ENCODE measurements at regions not wholly inside any gene's neighbourhood (a gene's known extent, or its start where the extent isn't known, plus 50 kb on each side); places are given as distances from the start of the nearest gene placed in this dataset.

- Histone ChIP-seq H3K27ac (ENCODE audit: low read depth, low read length) (no peak overlapping the region), H3K4me3 (ENCODE audit: low read depth, low read length) (no peak overlapping the region), H3K27me3 (ENCODE audit: control insufficient read depth, insufficient read depth, low read length) (no peaks in the 10 kb centered on the region), H3K9ac (ENCODE audit: low read length) (no peak overlapping the region), H3K36me3 (ENCODE audit: control insufficient read depth, insufficient read depth, low read length) (no peaks in the 10 kb centered on the region), H3K9me3 (ENCODE audit: control insufficient read depth, insufficient read depth, low read depth, low read length) (peaks cover 17% of the 10 kb centered on the region), H3K4me1 (ENCODE audit: control insufficient read depth, insufficient read depth, low read length) (no peaks in the 10 kb centered on the region)
Measured at GRCh38 chr6:76631622-76632021, 559.2 kb upstream of the IMPG1 start.

- H3K9me3 ChIP-seq (ENCODE audit: control insufficient read depth, insufficient read depth, low read depth, low read length): no peaks in the 10 kb centered on the region
- H3K27ac ChIP-seq (ENCODE audit: low read depth, low read length): no peak overlapping the region
- H3K4me3 ChIP-seq (ENCODE audit: low read depth, low read length): no peak overlapping the region
- H3K36me3 ChIP-seq (ENCODE audit: control insufficient read depth, insufficient read depth, low read length): no peaks in the 10 kb centered on the region
- no peaks in the 10 kb centered on the region for H3K27me3 ChIP-seq (ENCODE audit: control insufficient read depth, insufficient read depth, low read length)
- H3K4me1 ChIP-seq (ENCODE audit: control insufficient read depth, insufficient read depth, low read length): peaks cover 12% of the 10 kb centered on the region
- no peak overlapping the region for H3K9ac ChIP-seq (ENCODE audit: low read length)
Measured at GRCh38 chr6:76615395-76615794, 542.9 kb upstream of the IMPG1 start.

- no peaks in the 10 kb centered on the region for H3K9me3 ChIP-seq (ENCODE audit: control insufficient read depth, insufficient read depth, low read depth, low read length)
- H3K27ac ChIP-seq (ENCODE audit: low read depth, low read length): no peak overlapping the region
- H3K36me3 ChIP-seq (ENCODE audit: control insufficient read depth, insufficient read depth, low read length): no peaks in the 10 kb centered on the region
- H3K4me3 ChIP-seq (ENCODE audit: low read depth, low read length): no peak overlapping the region
- no peaks in the 10 kb centered on the region for H3K27me3 ChIP-seq (ENCODE audit: control insufficient read depth, insufficient read depth, low read length)
- H3K4me1 ChIP-seq (ENCODE audit: control insufficient read depth, insufficient read depth, low read length): peaks cover 12% of the 10 kb centered on the region
- H3K9ac ChIP-seq (ENCODE audit: low read length): no peak overlapping the region
Measured at GRCh38 chr6:76612954-76613353, 540.5 kb upstream of the IMPG1 start.

- H3K9me3 ChIP-seq (ENCODE audit: control insufficient read depth, insufficient read depth, low read depth, low read length): peaks cover 5% of the 10 kb centered on the region; the same call in 1 of the 2 replicates
- no peaks in the 10 kb centered on the region for H3K36me3 ChIP-seq (ENCODE audit: control insufficient read depth, insufficient read depth, low read length)
- no peak overlapping the region for H3K9ac ChIP-seq (ENCODE audit: low read length)
- no peak overlapping the region for H3K27ac ChIP-seq (ENCODE audit: low read depth, low read length)
- no peak overlapping the region for H3K4me3 ChIP-seq (ENCODE audit: low read depth, low read length)
- peaks cover 9% of the 10 kb centered on the region; the same call in 1 of the 2 replicates for H3K4me1 ChIP-seq (ENCODE audit: control insufficient read depth, insufficient read depth, low read length)
- no peaks in the 10 kb centered on the region for H3K27me3 ChIP-seq (ENCODE audit: control insufficient read depth, insufficient read depth, low read length)
Measured at GRCh38 chr6:76609160-76609559, 536.7 kb upstream of the IMPG1 start.

- Histone ChIP-seq H3K9ac (ENCODE audit: low read length) (no peak overlapping the region), H3K27me3 (ENCODE audit: control insufficient read depth, insufficient read depth, low read length) (no peaks in the 10 kb centered on the region), H3K9me3 (ENCODE audit: control insufficient read depth, insufficient read depth, low read depth, low read length) (peaks cover 38% of the 10 kb centered on the region), H3K4me1 (ENCODE audit: control insufficient read depth, insufficient read depth, low read length) (no peaks in the 10 kb centered on the region), H3K27ac (ENCODE audit: low read depth, low read length) (no peak overlapping the region), H3K4me3 (ENCODE audit: low read depth, low read length) (no peak overlapping the region), H3K36me3 (ENCODE audit: control insufficient read depth, insufficient read depth, low read length) (peaks cover 8% of the 10 kb centered on the region)
Measured at GRCh38 chr6:76594109-76594508, 521.6 kb upstream of the IMPG1 start.

GRCh38 chr6:76593668-76594067 is 521.2 kb upstream of the IMPG1 start:
- Histone ChIP-seq H3K9ac (ENCODE audit: low read length) (no peak overlapping the region), H3K36me3 (ENCODE audit: control insufficient read depth, insufficient read depth, low read length) (peaks cover 8% of the 10 kb centered on the region), H3K9me3 (ENCODE audit: control insufficient read depth, insufficient read depth, low read depth, low read length) (peaks cover 34% of the 10 kb centered on the region), H3K27me3 (ENCODE audit: control insufficient read depth, insufficient read depth, low read length) (no peaks in the 10 kb centered on the region), H3K27ac (ENCODE audit: low read depth, low read length) (no peak overlapping the region), H3K4me1 (ENCODE audit: control insufficient read depth, insufficient read depth, low read length) (no peaks in the 10 kb centered on the region), H3K4me3 (ENCODE audit: low read depth, low read length) (no peak overlapping the region)

- no peak overlapping the region for H3K4me3 ChIP-seq (ENCODE audit: low read depth, low read length)
- no peak overlapping the region for H3K27ac ChIP-seq (ENCODE audit: low read depth, low read length)
- H3K9ac ChIP-seq (ENCODE audit: low read length): no peak overlapping the region
- H3K36me3 ChIP-seq (ENCODE audit: control insufficient read depth, insufficient read depth, low read length): peaks cover 8% of the 10 kb centered on the region
- H3K4me1 ChIP-seq (ENCODE audit: control insufficient read depth, insufficient read depth, low read length): no peaks in the 10 kb centered on the region
- peaks cover 34% of the 10 kb centered on the region for H3K9me3 ChIP-seq (ENCODE audit: control insufficient read depth, insufficient read depth, low read depth, low read length)
- H3K27me3 ChIP-seq (ENCODE audit: control insufficient read depth, insufficient read depth, low read length): no peaks in the 10 kb centered on the region
Measured at GRCh38 chr6:76592566-76592965, 520.1 kb upstream of the IMPG1 start.

GRCh38 chr6:76587271-76587670 is 514.8 kb upstream of the IMPG1 start:
- Histone ChIP-seq H3K36me3 (ENCODE audit: control insufficient read depth, insufficient read depth, low read length) (no peaks in the 10 kb centered on the region), H3K9ac (ENCODE audit: low read length) (no peak overlapping the region), H3K4me3 (ENCODE audit: low read depth, low read length) (no peak overlapping the region), H3K27ac (ENCODE audit: low read depth, low read length) (no peak overlapping the region), H3K4me1 (ENCODE audit: control insufficient read depth, insufficient read depth, low read length) (no peaks in the 10 kb centered on the region), H3K9me3 (ENCODE audit: control insufficient read depth, insufficient read depth, low read depth, low read length) (peaks cover 2% of the 10 kb centered on the region; the same call in 1 of the 2 replicates), H3K27me3 (ENCODE audit: control insufficient read depth, insufficient read depth, low read length) (no peaks in the 10 kb centered on the region)

GRCh38 chr6:76584121-76584520 is 511.7 kb upstream of the IMPG1 start:
- no peak overlapping the region for H3K9ac ChIP-seq (ENCODE audit: low read length)
- H3K4me3 ChIP-seq (ENCODE audit: low read depth, low read length): no peak overlapping the region
- no peaks in the 10 kb centered on the region for H3K27me3 ChIP-seq (ENCODE audit: control insufficient read depth, insufficient read depth, low read length)
- no peaks in the 10 kb centered on the region for H3K36me3 ChIP-seq (ENCODE audit: control insufficient read depth, insufficient read depth, low read length)
- no peak overlapping the region for H3K27ac ChIP-seq (ENCODE audit: low read depth, low read length)
- H3K9me3 ChIP-seq (ENCODE audit: control insufficient read depth, insufficient read depth, low read depth, low read length): no peaks in the 10 kb centered on the region; the same call in 1 of the 2 replicates
- H3K4me1 ChIP-seq (ENCODE audit: control insufficient read depth, insufficient read depth, low read length): no peaks in the 10 kb centered on the region

- H3K9me3 ChIP-seq (ENCODE audit: control insufficient read depth, insufficient read depth, low read depth, low read length): no peaks in the 10 kb centered on the region
- no peaks in the 10 kb centered on the region for H3K27me3 ChIP-seq (ENCODE audit: control insufficient read depth, insufficient read depth, low read length)
- H3K4me3 ChIP-seq (ENCODE audit: low read depth, low read length): no peak overlapping the region
- peaks cover 14% of the 10 kb centered on the region for H3K4me1 ChIP-seq (ENCODE audit: control insufficient read depth, insufficient read depth, low read length)
- H3K27ac ChIP-seq (ENCODE audit: low read depth, low read length): no peak overlapping the region
- H3K9ac ChIP-seq (ENCODE audit: low read length): no peak overlapping the region
- no peaks in the 10 kb centered on the region for H3K36me3 ChIP-seq (ENCODE audit: control insufficient read depth, insufficient read depth, low read length)
Measured at GRCh38 chr6:76578746-76579145, 506.3 kb upstream of the IMPG1 start.

- Histone ChIP-seq H3K36me3 (ENCODE audit: control insufficient read depth, insufficient read depth, low read length) (no peaks in the 10 kb centered on the region), H3K4me1 (ENCODE audit: control insufficient read depth, insufficient read depth, low read length) (peaks cover 17% of the 10 kb centered on the region), H3K9ac (ENCODE audit: low read length) (no peak overlapping the region), H3K27me3 (ENCODE audit: control insufficient read depth, insufficient read depth, low read length) (no peaks in the 10 kb centered on the region), H3K9me3 (ENCODE audit: control insufficient read depth, insufficient read depth, low read depth, low read length) (no peaks in the 10 kb centered on the region), H3K4me3 (ENCODE audit: low read depth, low read length) (no peak overlapping the region), H3K27ac (ENCODE audit: low read depth, low read length) (peak overlapping the region; percentile 44; the same call in 1 of the 2 replicates)
Measured at GRCh38 chr6:76574746-76575145, 502.3 kb upstream of the IMPG1 start.

GRCh38 chr6:76565932-76566331 is 493.5 kb upstream of the IMPG1 start:
- Histone ChIP-seq H3K4me1 (ENCODE audit: control insufficient read depth, insufficient read depth, low read length) (peaks cover 4% of the 10 kb centered on the region; the same call in 1 of the 2 replicates), H3K27ac (ENCODE audit: low read depth, low read length) (no peak overlapping the region), H3K9me3 (ENCODE audit: control insufficient read depth, insufficient read depth, low read depth, low read length) (peaks cover 38% of the 10 kb centered on the region), H3K4me3 (ENCODE audit: low read depth, low read length) (no peak overlapping the region), H3K9ac (ENCODE audit: low read length) (no peak overlapping the region), H3K27me3 (ENCODE audit: control insufficient read depth, insufficient read depth, low read length) (no peaks in the 10 kb centered on the region), H3K36me3 (ENCODE audit: control insufficient read depth, insufficient read depth, low read length) (peaks cover 37% of the 10 kb centered on the region)
